ENCODE measurements at regions not wholly inside any gene's neighbourhood (a gene's known extent, or its start where the extent isn't known, plus 50 kb on each side); places are given as distances from the start of the nearest gene placed in this dataset.
A peak's percentile ranks its signal among the peaks of the same experiment; 100 is the strongest.

- no TSS peak for BruUV-seq (replicated peaks)
- Histone ChIP-seq H2BK5ac (ENCODE audit: low read depth, low read length, poor library complexity, severe bottlenecking) (peak overlapping the region; percentile 71), H3K79me1 (ENCODE audit: low read depth in 1 of 2, low read length in 2 of 2) (peaks cover 0 to 13% of the 10 kb centered on the region in 2 experiments; a peak in 2 of 4 replicates), H3K4me1 (ENCODE audit: control insufficient read depth, insufficient read depth, low read length) (peaks cover 13% of the 10 kb centered on the region), H3K9me1 (ENCODE audit: insufficient read depth, low read length) (peaks cover 8% of the 10 kb centered on the region), H2BK15ac (ENCODE audit: low read depth, low read length) (peak overlapping the region; percentile 49; the same call in 2 of the 3 replicates), H4K5ac (ENCODE audit: low read depth, low read length) (peak overlapping the region; percentile 84; the same call in 1 of the 2 replicates), H3K4ac (ENCODE audit: low read depth, low read length) (peak overlapping the region; percentile 70; the same call in 1 of the 2 replicates), H2BK20ac (ENCODE audit: low read depth, low read length) (peak overlapping the region; percentile 80; the same call in 1 of the 2 replicates), H3K9me3 (ENCODE audit: control insufficient read depth, insufficient read depth, low read length) (peaks cover 3% of the 10 kb centered on the region; the same call in 1 of the 2 replicates), H3K23ac (ENCODE audit: low read depth, low read length) (peak overlapping the region; percentile 29; the same call in 1 of the 2 replicates), H3K9ac (ENCODE audit: low read depth, low read length) (no peak overlapping the region; the same call in 1 of the 2 replicates), H4K20me1 (ENCODE audit: insufficient read depth, low read length) (no peaks in the 10 kb centered on the region), H3K27me3 (ENCODE audit: control insufficient read depth, insufficient read depth, low read length) (no peaks in the 10 kb centered on the region), H2AK9ac (replicated peaks; ENCODE audit: low read depth, low read length, poor library complexity) (no peak overlapping the region), H4K8ac (ENCODE audit: low read depth in 2 of 2, low read length in 2 of 2) (peak overlapping the region; percentile 23 to 59; a peak in 3 of 4 replicates), H3K27ac (ENCODE audit: insufficient read depth, low read length) (no peak overlapping the region), H3K4me3 (ENCODE audit: insufficient read depth, low read depth, low read length) (no peak overlapping the region), H2AFZ (replicated peaks; ENCODE audit: low read length, poor library complexity) (peak overlapping the region; percentile 5), H3K56ac (ENCODE audit: extremely low read depth, insufficient read depth, low read length) (no peak overlapping the region), H2AK5ac (ENCODE audit: low read depth, low read length) (peak overlapping the region; percentile 5; the same call in 1 of the 2 replicates), H3K18ac (ENCODE audit: low read depth, low read length) (peak overlapping the region; percentile 86; the same call in 1 of the 2 replicates), H3K36me3 (ENCODE audit: control insufficient read depth, insufficient read depth, low read length) (no peaks in the 10 kb centered on the region), H3K4me2 (ENCODE audit: low read depth, low read length) (no peak overlapping the region; the same call in 1 of the 2 replicates), H4K91ac (ENCODE audit: insufficient read depth, low read depth, low read length) (peak overlapping the region; percentile 86), H2BK120ac (ENCODE audit: low read depth, low read length) (peak overlapping the region; percentile 85), H3K14ac (replicated peaks; ENCODE audit: low read depth, low read length) (peak overlapping the region; percentile 10)
- DNase-seq, result no peak
- in situ Hi-C loops (cut with MboI; ENCODE audit: low sequenced_read_pairs), result no loop called here
- 86% methylated on average over 2 of the region's 8 CpGs; no CpG with 5 or more reads in 1 of the 2 experiments for WGBS, 2 experiments (ENCODE audit: extremely low coverage in 2 of 2, insufficient read length in 1 of 2)
- POLR2A ChIA-PET (ENCODE audit: unreplicated experiment), result no interaction called here
- TF ChIP-seq CEBPB (IDR thresholded peaks at IDR 0.05; ENCODE audit: low read depth, low read length) (no peak), CHD1 (IDR thresholded peaks at IDR 0.05; ENCODE audit: low read depth, low read length) (no peak), BHLHE40 (IDR thresholded peaks at IDR 0.05; ENCODE audit: low read depth, low read length) (no peak), MAZ (IDR thresholded peaks at IDR 0.05; ENCODE audit: borderline replicate concordance, low read depth, low read length) (no peak), SMC3 (IDR thresholded peaks at IDR 0.05; ENCODE audit: low read depth, low read length) (no peak), FOS (IDR thresholded peaks at IDR 0.05; ENCODE audit: low read depth, low read length) (no peak), MAFK (IDR thresholded peaks at IDR 0.05; ENCODE audit: low read depth, low read length) (no peak), POLR2A (IDR thresholded peaks at IDR 0.05; ENCODE audit: low read depth, low read length) (no peak), MXI1 (IDR thresholded peaks at IDR 0.05; ENCODE audit: borderline replicate concordance, low read depth, low read length) (no peak), ELK1 (IDR thresholded peaks at IDR 0.05; ENCODE audit: borderline replicate concordance, low read depth, low read length) (no peak), RAD21 (IDR thresholded peaks at IDR 0.05; ENCODE audit: low read length) (no peak), RFX5 (IDR thresholded peaks at IDR 0.05; ENCODE audit: low read depth, low read length) (no peak), NFE2L2 (IDR thresholded peaks at IDR 0.05; ENCODE audit: low read depth, low read length) (no peak), RCOR1 (IDR thresholded peaks at IDR 0.05; ENCODE audit: insufficient replicate concordance, low read length) (no peak)
- TF ChIP-seq, protein P1, sequence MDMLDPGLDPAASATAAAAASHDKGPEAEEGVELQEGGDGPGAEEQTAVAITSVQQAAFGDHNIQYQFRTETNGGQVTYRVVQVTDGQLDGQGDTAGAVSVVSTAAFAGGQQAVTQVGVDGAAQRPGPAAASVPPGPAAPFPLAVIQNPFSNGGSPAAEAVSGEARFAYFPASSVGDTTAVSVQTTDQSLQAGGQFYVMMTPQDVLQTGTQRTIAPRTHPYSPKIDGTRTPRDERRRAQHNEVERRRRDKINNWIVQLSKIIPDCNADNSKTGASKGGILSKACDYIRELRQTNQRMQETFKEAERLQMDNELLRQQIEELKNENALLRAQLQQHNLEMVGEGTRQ (IDR thresholded peaks at IDR 0.05; ENCODE audit: low read depth, low read length), result no peak
- TF ChIP-seq, protein P2, sequence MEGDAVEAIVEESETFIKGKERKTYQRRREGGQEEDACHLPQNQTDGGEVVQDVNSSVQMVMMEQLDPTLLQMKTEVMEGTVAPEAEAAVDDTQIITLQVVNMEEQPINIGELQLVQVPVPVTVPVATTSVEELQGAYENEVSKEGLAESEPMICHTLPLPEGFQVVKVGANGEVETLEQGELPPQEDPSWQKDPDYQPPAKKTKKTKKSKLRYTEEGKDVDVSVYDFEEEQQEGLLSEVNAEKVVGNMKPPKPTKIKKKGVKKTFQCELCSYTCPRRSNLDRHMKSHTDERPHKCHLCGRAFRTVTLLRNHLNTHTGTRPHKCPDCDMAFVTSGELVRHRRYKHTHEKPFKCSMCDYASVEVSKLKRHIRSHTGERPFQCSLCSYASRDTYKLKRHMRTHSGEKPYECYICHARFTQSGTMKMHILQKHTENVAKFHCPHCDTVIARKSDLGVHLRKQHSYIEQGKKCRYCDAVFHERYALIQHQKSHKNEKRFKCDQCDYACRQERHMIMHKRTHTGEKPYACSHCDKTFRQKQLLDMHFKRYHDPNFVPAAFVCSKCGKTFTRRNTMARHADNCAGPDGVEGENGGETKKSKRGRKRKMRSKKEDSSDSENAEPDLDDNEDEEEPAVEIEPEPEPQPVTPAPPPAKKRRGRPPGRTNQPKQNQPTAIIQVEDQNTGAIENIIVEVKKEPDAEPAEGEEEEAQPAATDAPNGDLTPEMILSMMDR (conservative IDR thresholded peaks at IDR 0.05; ENCODE audit: low read depth, low read length), result no peak
- no peak for ATAC-seq (ENCODE audit: low read depth)
- dilution Hi-C loops (cut with HindIII; ENCODE audit: low sequenced_read_pairs, unreplicated experiment), result no loop called here
- intact Hi-C loops (cut with micrococcal nuclease), result no loop called here
- CTCF ChIA-PET, result no interaction called here
Observed at GRCh38 chr7:95863-96260, 96.5 kb upstream of the FAM20C start.

Measured in IMR-90 (cell line).